ENCODE measurements at regions not wholly inside any gene's neighbourhood (a gene's known extent, or its start where the extent isn't known, plus 50 kb on each side); places are given as distances from the start of the nearest gene placed in this dataset.

DNA sequence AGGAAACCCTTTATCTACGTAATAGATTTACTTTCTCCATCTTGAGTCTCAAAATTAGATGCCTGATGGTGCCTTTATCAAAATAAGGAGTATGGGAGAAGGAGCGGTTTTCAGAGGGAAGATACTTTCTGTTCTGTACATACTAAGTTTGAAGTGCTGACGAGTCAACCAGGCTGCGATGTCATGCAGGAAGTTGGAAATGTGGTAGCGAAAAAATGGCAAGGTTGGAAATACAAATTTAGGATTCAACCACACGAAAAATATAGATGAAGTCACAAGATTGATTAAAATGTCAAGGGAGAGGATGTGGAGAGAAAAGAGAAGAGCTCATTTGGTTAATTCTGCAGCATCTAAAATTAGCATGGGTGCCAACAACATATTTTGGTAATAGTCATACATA, 129.5 kb downstream of the FOXD1 start:
- no peak for ATAC-seq
- H3K9me3 Mint-ChIP-seq: no peaks in the 10 kb centered on the region

DNA sequence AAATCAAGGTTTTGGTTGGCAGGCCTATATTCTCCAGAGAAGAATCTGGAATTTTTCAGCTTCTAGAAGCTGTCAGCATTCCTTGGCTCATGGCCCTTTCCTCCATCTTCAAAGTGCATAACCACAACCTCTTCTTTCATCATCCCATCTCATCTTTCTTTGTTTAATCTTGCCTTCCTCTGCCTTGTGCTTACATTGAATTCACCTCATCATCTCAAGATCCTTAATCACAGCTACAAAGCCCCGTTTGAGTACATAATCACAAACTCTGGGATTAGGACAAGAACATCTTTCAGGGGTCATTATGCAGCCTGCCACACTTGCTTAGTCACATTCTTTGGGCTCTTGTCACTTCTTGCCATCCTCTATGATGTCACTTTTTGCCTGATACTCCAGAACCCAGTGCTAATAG, 130.3 kb downstream of the FOXD1 start:
- Mint-ChIP-seq H3K27me3 (peaks cover 45% of the 10 kb centered on the region), H3K4me3 (no peak overlapping the region)

More for the DNA sequence above, 129.5 kb downstream of the FOXD1 start:
- no peak overlapping the region for H3K27ac Mint-ChIP-seq
- no peaks in the 10 kb centered on the region for H3K4me1 Mint-ChIP-seq (ENCODE audit: low read depth)
- no peaks in the 10 kb centered on the region for H3K36me3 Mint-ChIP-seq (ENCODE audit: low read depth)
- H3K4me3 Mint-ChIP-seq: no peak overlapping the region
- peaks cover 42% of the 10 kb centered on the region for H3K27me3 Mint-ChIP-seq
- CTCF ChIA-PET: no interaction called here
- TF ChIP-seq, protein P1, sequence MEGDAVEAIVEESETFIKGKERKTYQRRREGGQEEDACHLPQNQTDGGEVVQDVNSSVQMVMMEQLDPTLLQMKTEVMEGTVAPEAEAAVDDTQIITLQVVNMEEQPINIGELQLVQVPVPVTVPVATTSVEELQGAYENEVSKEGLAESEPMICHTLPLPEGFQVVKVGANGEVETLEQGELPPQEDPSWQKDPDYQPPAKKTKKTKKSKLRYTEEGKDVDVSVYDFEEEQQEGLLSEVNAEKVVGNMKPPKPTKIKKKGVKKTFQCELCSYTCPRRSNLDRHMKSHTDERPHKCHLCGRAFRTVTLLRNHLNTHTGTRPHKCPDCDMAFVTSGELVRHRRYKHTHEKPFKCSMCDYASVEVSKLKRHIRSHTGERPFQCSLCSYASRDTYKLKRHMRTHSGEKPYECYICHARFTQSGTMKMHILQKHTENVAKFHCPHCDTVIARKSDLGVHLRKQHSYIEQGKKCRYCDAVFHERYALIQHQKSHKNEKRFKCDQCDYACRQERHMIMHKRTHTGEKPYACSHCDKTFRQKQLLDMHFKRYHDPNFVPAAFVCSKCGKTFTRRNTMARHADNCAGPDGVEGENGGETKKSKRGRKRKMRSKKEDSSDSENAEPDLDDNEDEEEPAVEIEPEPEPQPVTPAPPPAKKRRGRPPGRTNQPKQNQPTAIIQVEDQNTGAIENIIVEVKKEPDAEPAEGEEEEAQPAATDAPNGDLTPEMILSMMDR (IDR thresholded peaks at IDR 0.05): no peak
- DNase-seq: no peak
- POLR2A ChIA-PET: no interaction called here
- intact Hi-C loops (cut with micrococcal nuclease): no loop called here

DNA sequence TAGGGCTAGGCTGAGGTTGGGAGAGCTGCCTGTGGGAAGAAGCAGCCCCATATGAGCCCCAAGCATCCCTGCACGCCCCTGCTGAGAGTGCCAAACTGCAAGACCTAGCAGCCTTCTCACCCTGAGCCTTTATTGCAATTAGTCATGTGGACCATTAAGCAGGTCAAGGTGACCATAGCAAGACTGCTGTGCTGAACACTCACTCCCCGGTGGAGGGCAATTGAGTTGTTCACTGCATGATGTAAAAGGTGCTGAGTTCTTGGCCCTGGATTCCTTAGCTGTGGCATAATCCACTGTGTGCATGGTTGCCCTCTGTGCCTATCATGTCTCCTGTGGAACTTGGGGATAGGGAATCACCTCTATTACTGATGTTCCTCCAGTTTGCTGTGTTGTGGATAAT, 131.1 kb downstream of the FOXD1 start:
- DNase-seq (no peak), ATAC-seq (no peak)
- TF ChIP-seq, protein P1 (IDR thresholded peaks at IDR 0.05): no peak
- H3K4me1 Mint-ChIP-seq (ENCODE audit: low read depth): peaks cover 5% of the 10 kb centered on the region
- no peaks in the 10 kb centered on the region for H3K36me3 Mint-ChIP-seq (ENCODE audit: low read depth)
- H3K27me3 Mint-ChIP-seq: peaks cover 47% of the 10 kb centered on the region
- no peak overlapping the region for H3K4me3 Mint-ChIP-seq
- intact Hi-C loops (cut with micrococcal nuclease): no loop called here
- CTCF ChIA-PET: no interaction called here
- no peaks in the 10 kb centered on the region for H3K9me3 Mint-ChIP-seq
- POLR2A ChIA-PET: no interaction called here
- no peak overlapping the region for H3K27ac Mint-ChIP-seq

More for the DNA sequence above, 130.3 kb downstream of the FOXD1 start:
- Mint-ChIP-seq H3K27ac (no peak overlapping the region), H3K36me3 (ENCODE audit: low read depth) (no peaks in the 10 kb centered on the region), H3K9me3 (no peaks in the 10 kb centered on the region), H3K4me1 (ENCODE audit: low read depth) (no peaks in the 10 kb centered on the region)
- intact Hi-C loops (cut with micrococcal nuclease): no loop called here
- CTCF ChIA-PET: no interaction called here
- POLR2A ChIA-PET: no interaction called here
- TF ChIP-seq, protein P1 (IDR thresholded peaks at IDR 0.05): no peak
- DNase-seq (no peak), ATAC-seq (no peak)

DNA sequence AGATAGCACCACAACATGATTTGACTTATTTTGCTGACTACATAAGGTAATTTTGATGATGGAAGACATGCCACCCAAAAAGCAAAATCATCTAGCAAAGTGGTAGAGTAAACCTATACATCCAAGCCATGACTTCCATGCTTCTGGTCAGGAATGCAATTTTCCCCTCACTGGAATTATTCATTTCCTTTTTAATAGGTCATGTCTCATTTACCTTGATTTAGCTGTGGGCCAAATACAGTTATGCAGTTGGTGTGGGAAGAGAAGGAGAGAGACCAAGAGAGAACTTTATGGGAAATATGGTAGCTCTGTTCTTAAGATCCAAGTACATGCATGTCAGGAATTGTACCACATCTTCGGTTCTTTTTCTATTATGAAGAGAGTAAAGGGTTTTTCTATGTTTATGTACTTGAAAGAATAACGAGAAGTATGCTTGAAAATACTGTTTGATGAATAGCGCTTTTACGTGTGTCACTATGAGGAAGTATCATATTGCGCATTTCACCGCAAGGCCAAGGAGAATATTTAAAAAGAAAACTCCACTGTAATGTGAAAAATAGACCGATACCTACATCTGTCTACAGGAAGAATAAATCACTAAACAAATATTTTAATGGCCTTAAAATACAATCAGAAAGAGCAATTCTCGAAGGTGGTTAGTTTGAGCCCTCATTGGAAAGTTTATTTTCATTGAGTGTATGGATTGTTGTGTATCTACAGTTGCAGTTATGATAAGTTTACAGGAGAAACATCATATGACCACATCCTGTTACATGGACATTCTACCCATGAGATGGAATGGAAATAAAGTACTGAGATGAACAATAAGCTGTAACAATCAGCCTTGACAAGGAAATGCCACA, 134.0 kb downstream of the FOXD1 start:
- Mint-ChIP-seq H3K36me3 (ENCODE audit: low read depth) (no peaks in the 10 kb centered on the region), H3K9me3 (no peaks in the 10 kb centered on the region), H3K4me3 (no peak overlapping the region), H3K27ac (no peak overlapping the region), H3K27me3 (peaks cover 55% of the 10 kb centered on the region), H3K4me1 (ENCODE audit: low read depth) (peaks cover 11% of the 10 kb centered on the region)
- TF ChIP-seq, protein P1 (IDR thresholded peaks at IDR 0.05): no peak
- ChIA-PET CTCF (interaction anchor here (1.4 kb wide), 1 partner anchor 136 kb away, joined by 4 read pairs; no protein-coding TSS in a partner anchor), POLR2A (no interaction called here)
- ATAC-seq (no peak), DNase-seq (no peak)
- intact Hi-C loops (cut with micrococcal nuclease): no loop called here

DNA sequence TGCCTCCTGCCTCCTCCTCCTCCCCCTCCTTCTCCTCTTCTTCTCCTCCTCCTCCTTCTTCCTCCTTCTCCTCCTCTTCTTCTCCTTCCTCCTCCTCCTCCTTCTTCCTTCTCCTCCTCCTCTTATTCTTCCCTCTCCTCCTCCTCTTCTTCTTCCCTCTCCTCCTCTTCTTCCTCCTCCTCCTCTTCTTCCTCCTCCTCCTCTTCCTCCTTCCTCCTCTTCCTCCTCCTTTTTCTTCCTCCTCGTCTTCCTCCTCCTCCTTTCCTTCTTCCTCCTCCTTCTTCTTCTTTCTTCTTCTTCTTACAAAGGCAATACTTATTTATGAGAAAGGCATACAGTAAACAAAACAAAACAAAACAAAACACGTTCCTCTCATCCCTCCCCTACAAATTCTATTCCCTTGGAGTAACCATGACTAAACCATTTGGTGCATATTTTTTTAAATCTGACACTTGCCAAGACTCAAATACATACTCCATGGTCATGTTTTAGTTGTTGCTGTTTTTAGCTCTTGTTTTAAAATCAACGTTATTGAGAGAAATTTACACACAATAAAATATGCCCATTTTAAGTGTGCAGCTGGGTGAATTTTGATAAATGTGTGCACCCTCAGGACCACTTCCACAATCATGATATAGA, 135.6 kb downstream of the FOXD1 start:
- Mint-ChIP-seq H3K36me3 (ENCODE audit: low read depth) (no peaks in the 10 kb centered on the region), H3K4me1 (ENCODE audit: low read depth) (peaks cover 11% of the 10 kb centered on the region), H3K9me3 (no peaks in the 10 kb centered on the region), H3K27me3 (peaks cover 54% of the 10 kb centered on the region), H3K4me3 (no peak overlapping the region), H3K27ac (no peak overlapping the region)
- intact Hi-C loops (cut with micrococcal nuclease): no loop called here
- ChIA-PET POLR2A (interaction anchor here (0.7 kb wide), 1 partner anchor 534 kb away, joined by 6 read pairs; no protein-coding TSS in a partner anchor), CTCF (interaction anchor here (1.0 to 1.3 kb wide), 2 partner anchors 9 to 138 kb away, joined by 3 to 4 read pairs; no protein-coding TSS in a partner anchor)
- ATAC-seq: no peak
- DNase-seq: no peak
- TF ChIP-seq, protein P1 (IDR thresholded peaks at IDR 0.05): no peak
